Right lobe of liver (tissue), 6 donors: ENCODE measurements at regions not wholly inside any gene's neighbourhood (a gene's known extent, or its start where the extent isn't known, plus 50 kb on each side); places are given as distances from the start of the nearest gene placed in this dataset.
"Not testable (repeated sequence)": the region's sequence is repeated elsewhere in the genome, so short reads cannot be mapped to it uniquely, and the experiment has no call there.

Experiments
- ATAC-seq, 4 donors: fragments of 200-7000 bp; cut with Tn5 transposase; one replicate each; pipeline ENCODE4 v1.9.1; 2020; ENCODE audit warnings: mild to moderate bottlenecking in 4 of 4, moderate library complexity in 4 of 4
- DNase-seq, 3 donors: peaks; one replicate each; pipeline ENCODE4 v3.0.0-alpha.2; 2020
- H3K27ac ChIP-seq, 3 donors: fragments of 200-600 bp; one replicate each; pipeline ENCODE4 v1.8.0; 2022
- H3K27me3 ChIP-seq, 2 donors: fragments of 200-600 bp; one replicate each; pipeline ENCODE4 v1.8.0; 2022
- H3K36me3 ChIP-seq, 4 donors: fragments of 200-600 bp; sonication (generic) in 1 of 4; one replicate each; pipeline versions ENCODE4 v1.5.1 to v1.8.0; 2017 to 2022; ENCODE audit warnings: control low read depth in 1 of 4
- H3K4me1 ChIP-seq, 4 donors: fragments of 200-600 bp; sonication (generic) in 1 of 4; one replicate each; pipeline versions ENCODE4 v1.5.1 to v1.8.0; 2017 to 2022; ENCODE audit warnings: control low read depth in 1 of 4
- H3K4me3 ChIP-seq, 3 donors: fragments of 200-600 bp; one replicate each; pipeline ENCODE4 v1.8.0; 2022
- H3K9me3 ChIP-seq, 4 donors: fragments of 200-600 bp; sonication (generic) in 1 of 4; one replicate each; pipeline versions ENCODE4 v1.5.1 to v1.8.0; 2017 to 2022; ENCODE audit warnings: control low read depth in 1 of 4
- POLR2A ChIP-seq: fragments of 450-650 bp; IDR thresholded peaks from one replicate; pipeline ENCODE4 v1.6.1; 2017; ENCODE audit warnings: antibody characterized with exemption, mild to moderate bottlenecking
- WGBS: methylation state at CpG from one replicate; pipeline ENCODE4 v1.1.6; 2018; ENCODE audit warnings: low coverage, low lambda C conversion rate; ENCODE audit not compliant: insufficient coverage; ENCODE audit errors: missing lambda C conversion rate; 5-methylcytosine and 5-hydroxymethylcytosine counted together
- intact Hi-C, 2 donors: fragments of 100-400 bp; cut with DNase I; formaldehyde crosslinking; loops; one replicate each; pipeline versions ENCODE4 v1.11.2 to v1.14.1; 2022
- TF ChIP-seq, protein P1 (sequence below), 4 donors: fragments of 200-600 bp in 3 of 4; fragments of 450-650 bp in 1 of 4; IDR thresholded peaks; one replicate each; pipeline versions ENCODE4 v1.5.1 to v1.8.0; 2016 to 2022; ENCODE audit warnings: antibody characterized with exemption in 4 of 4, mild to moderate bottlenecking in 2 of 4
- donor health status: DM: no; HTN: yes; CAD: no.
- donor health status: DM: no; HTN: no; CAD: no.
- donor health status: DM: no; HTN: no; CAD: no.
- donor health status: DM: no; HTN: yes; CAD: no.
- donor health status: DM: no; HTN: yes; CAD: no.

DNA sequence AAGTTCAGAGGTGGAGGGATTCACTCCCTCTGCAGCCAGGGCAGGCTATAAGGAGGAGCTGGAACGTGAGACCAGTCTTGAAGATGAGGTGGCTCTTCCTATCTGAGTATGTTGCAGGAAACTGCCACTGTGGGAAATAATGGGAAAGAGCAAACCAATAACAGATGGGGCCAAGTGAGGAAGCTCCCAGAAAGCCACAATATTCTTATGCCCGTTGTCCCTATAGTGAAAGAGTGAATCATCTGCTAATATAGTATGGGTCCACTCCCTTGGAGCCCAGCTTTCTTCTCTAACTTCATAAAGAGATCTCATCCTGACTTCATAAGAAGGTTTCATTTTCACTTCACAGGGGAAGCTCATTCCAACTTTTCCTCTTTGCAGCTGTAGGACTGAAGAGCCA, 206.4 kb downstream of the BLID start:
- ATAC-seq (peak in 1 of 4 donors; percentile 20), DNase-seq (no peak)
- H3K4me1 ChIP-seq: no peaks in the 10 kb centered on the region
- no peak overlapping the region for H3K4me3 ChIP-seq
- intact Hi-C loops: no loop called here
- H3K27ac ChIP-seq: no peak overlapping the region
- TF ChIP-seq, protein P1, sequence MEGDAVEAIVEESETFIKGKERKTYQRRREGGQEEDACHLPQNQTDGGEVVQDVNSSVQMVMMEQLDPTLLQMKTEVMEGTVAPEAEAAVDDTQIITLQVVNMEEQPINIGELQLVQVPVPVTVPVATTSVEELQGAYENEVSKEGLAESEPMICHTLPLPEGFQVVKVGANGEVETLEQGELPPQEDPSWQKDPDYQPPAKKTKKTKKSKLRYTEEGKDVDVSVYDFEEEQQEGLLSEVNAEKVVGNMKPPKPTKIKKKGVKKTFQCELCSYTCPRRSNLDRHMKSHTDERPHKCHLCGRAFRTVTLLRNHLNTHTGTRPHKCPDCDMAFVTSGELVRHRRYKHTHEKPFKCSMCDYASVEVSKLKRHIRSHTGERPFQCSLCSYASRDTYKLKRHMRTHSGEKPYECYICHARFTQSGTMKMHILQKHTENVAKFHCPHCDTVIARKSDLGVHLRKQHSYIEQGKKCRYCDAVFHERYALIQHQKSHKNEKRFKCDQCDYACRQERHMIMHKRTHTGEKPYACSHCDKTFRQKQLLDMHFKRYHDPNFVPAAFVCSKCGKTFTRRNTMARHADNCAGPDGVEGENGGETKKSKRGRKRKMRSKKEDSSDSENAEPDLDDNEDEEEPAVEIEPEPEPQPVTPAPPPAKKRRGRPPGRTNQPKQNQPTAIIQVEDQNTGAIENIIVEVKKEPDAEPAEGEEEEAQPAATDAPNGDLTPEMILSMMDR (IDR thresholded peaks at IDR 0.05): no peak
- no peak for TF ChIP-seq POLR2A
- H3K27me3 ChIP-seq: no peaks in the 10 kb centered on the region
- 62% methylated on average over 2 of the region's 2 CpGs for WGBS
- H3K36me3 ChIP-seq: no peaks in the 10 kb centered on the region
- H3K9me3 ChIP-seq: no peaks in the 10 kb centered on the region

DNA sequence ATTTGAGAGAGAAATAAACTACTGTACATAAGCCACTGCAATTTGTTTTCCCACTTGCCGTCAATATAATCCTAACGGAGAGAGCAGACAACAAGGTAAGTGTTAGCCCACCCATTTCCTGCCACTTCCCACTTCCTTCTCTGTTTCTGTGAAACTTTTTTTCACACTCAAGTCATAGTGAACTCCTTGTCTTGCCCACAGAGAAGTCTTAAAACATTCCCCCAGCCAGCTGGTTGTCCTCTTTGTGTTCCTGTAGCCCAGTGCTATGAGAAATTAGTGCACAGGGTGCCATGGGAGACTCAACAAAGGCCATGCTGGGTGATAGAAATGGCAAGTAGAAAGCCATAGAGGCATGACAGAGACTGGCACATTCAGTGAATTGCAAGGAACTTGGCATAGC, 208.6 kb downstream of the BLID start:
- DNase-seq (no peak), ATAC-seq (no peak)
- Histone ChIP-seq H3K27me3 (no peaks in the 10 kb centered on the region), H3K4me3 (no peak overlapping the region), H3K27ac (no peak overlapping the region), H3K9me3 (no peaks in the 10 kb centered on the region), H3K36me3 (no peaks in the 10 kb centered on the region), H3K4me1 (no peaks in the 10 kb centered on the region)
- 42% methylated on average over 2 of the region's 2 CpGs for WGBS
- intact Hi-C loops: no loop called here
- TF ChIP-seq POLR2A: no peak
- TF ChIP-seq, protein P1 (IDR thresholded peaks at IDR 0.05): no peak

DNA sequence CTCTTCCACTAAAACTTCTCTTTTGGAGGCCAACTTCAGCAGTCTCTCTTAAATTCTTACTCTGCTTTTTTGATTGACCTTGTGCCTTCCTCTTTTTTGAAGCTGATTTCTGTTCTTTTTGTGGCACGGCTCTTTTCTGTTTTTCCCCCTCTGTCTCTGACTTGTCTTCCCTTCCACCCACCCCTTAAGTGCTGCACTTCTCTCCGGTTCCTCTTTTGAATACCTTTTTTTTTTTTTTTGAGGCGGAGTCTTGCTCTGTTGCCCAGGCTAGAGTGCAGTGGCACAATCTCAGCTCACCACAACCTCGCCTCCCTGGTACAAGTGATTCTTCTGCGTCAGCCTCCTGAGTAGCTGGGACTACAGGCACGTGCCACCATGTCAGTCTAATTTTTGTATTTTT, 211.9 kb downstream of the BLID start:
- WGBS: 65% methylated on average over 6 of the region's 6 CpGs
- Histone ChIP-seq H3K4me1 (no peaks in the 10 kb centered on the region), H3K9me3 (no peaks in the 10 kb centered on the region), H3K27me3 (no peaks in the 10 kb centered on the region), H3K27ac (no peak overlapping the region), H3K36me3 (no peaks in the 10 kb centered on the region), H3K4me3 (no peak overlapping the region)
- no peak for TF ChIP-seq POLR2A
- TF ChIP-seq, protein P1 (IDR thresholded peaks at IDR 0.05): no peak
- DNase-seq: no peak
- intact Hi-C loops: no loop called here
- peak in 3 of 4 donors; percentile 16 to 50 (median 32) for ATAC-seq

DNA sequence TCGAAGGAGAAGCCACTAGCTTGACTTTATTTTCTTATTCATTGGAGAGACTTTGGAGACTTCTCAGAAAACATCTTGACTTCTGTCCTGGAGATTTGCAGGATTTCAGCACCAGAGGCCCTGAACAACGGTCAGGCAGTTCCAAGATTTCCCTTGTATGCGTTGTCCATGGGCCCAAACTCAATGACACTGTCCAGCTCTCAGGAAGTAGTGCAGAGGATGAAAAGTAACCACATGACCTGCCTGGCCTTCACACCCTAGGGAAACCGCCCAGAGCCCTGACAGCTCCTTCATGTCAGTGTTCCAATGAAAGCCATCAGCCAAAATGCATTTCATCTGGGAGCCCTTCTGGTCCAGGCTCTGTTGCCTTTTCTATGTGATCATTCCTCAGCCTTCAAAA, 214.1 kb downstream of the BLID start:
- DNase-seq (no peak), ATAC-seq (no peak)
- TF ChIP-seq, protein P1 (IDR thresholded peaks at IDR 0.05): no peak
- TF ChIP-seq POLR2A: no peak
- Histone ChIP-seq H3K27ac (no peak overlapping the region), H3K27me3 (no peaks in the 10 kb centered on the region), H3K9me3 (no peaks in the 10 kb centered on the region), H3K4me3 (no peak overlapping the region), H3K4me1 (no peaks in the 10 kb centered on the region), H3K36me3 (no peaks in the 10 kb centered on the region)
- WGBS: 59% methylated on average over 4 of the region's 4 CpGs
- intact Hi-C loops: no loop called here

DNA sequence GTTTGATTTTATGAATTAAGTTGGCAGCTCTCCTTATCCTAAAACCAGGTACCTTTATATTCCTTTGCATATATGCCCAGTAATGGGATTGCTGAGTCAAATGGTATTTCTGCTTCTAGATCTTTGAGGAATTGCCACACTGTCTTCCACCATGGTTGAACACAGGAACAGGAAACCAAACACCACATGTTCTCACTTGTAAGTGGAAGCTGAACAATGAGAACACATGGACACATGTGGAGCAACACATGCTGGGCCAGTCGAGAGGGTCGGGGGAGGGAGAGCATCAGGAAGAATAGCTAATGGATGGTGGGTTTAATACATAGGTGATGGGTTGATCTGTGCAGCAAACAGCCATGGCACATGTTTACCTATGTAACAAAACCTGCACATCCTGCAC, 214.6 kb downstream of the BLID start:
- WGBS: 74% methylated on average over 2 of the region's 2 CpGs
- H3K4me1 ChIP-seq, H3K27me3 ChIP-seq, intact Hi-C loops, H3K4me3 ChIP-seq, ATAC-seq, H3K27ac ChIP-seq, H3K9me3 ChIP-seq, H3K36me3 ChIP-seq, DNase-seq: not testable (repeated sequence)
